Uterus (tissue), 3 donors: ENCODE measurements at regions not wholly inside any gene's neighbourhood (a gene's known extent, or its start where the extent isn't known, plus 50 kb on each side); places are given as distances from the start of the nearest gene placed in this dataset.

Experiments
- DNase-seq, 2 donors: peaks; one replicate each; pipeline ENCODE4 v3.0.0-alpha.2; 2019 to 2020
- H3K27ac ChIP-seq, 2 donors: fragments of 200-600 bp; sonication (generic); 1 replicate in 1 of 2; 2 replicates in 1 of 2; pipeline ENCODE4 v1.5.1; 2016 to 2018
- H3K27me3 ChIP-seq, 2 donors: fragments of 200-600 bp; sonication (generic); one replicate each; pipeline ENCODE4 v1.5.1; 2018 to 2019; ENCODE audit warnings: control low read depth in 1 of 2
- H3K36me3 ChIP-seq, 2 donors: fragments of 200-600 bp; sonication (generic); one replicate each; pipeline ENCODE4 v1.5.1; 2019; ENCODE audit warnings: control low read depth in 1 of 2
- H3K4me1 ChIP-seq, 2 donors: fragments of 200-600 bp; sonication (generic); one replicate each; pipeline ENCODE4 v1.5.1; 2018 to 2019; ENCODE audit warnings: control low read depth in 1 of 2
- H3K4me3 ChIP-seq, 2 donors: fragments of 200-600 bp; sonication (generic); 1 replicate in 1 of 2; 2 replicates in 1 of 2; pipeline ENCODE4 v1.5.1; 2018 to 2019; ENCODE audit warnings: mild to moderate bottlenecking in 1 of 2
- H3K9me3 ChIP-seq, 2 donors: fragments of 200-600 bp; sonication (generic); one replicate each; pipeline ENCODE4 v1.5.1; 2019; ENCODE audit warnings: control low read depth in 1 of 2
- POLR2A ChIP-seq, 2 donors: fragments of 450-650 bp; IDR thresholded peaks; one replicate each; pipeline ENCODE4 v1.6.1; 2016; ENCODE audit warnings: antibody characterized with exemption in 2 of 2, mild to moderate bottlenecking in 1 of 2, moderate library complexity in 1 of 2
- intact Hi-C: fragments of 100-400 bp; cut with DNase I; formaldehyde crosslinking; loops from one replicate; pipeline ENCODE4 v1.15.1; 2023; ENCODE audit warnings: low total_unique reads
- TF ChIP-seq, protein P1 (sequence below), 4 experiments: fragments of 200-600 bp in 2 of 4; fragments of 450-650 bp in 2 of 4; sonication (generic) in 2 of 4; IDR thresholded peaks; one replicate each; pipeline ENCODE4 v1.5.1; 2016 to 2019; ENCODE audit warnings: antibody characterized with exemption in 4 of 4, mild to moderate bottlenecking in 2 of 4, moderate library complexity in 1 of 4
- donor health status: DM: yes; HTN: yes; CAD: no.

DNA sequence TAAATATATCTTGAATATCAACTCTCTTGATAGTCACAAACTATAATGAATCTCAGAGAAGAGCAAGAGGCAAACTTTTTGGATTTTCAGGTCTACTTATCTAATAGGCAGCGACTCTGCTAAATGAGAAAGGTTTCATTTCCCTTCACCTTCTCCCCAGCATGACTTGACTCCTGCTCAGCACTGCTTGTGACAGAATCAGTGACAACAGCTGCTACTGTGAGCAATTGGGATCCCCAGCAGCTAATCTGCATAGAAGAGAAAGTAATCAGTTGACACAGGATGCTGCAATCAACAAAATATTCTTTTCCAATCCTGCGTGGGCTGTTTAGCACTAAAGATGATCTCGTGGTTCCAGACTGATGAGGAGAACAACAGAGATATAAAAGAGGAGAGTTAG is 205.5 kb downstream of the MMUT start:
- no peak for DNase-seq
- intact Hi-C loops: no loop called here
- Histone ChIP-seq H3K4me3 (no peak overlapping the region), H3K27ac (no peak overlapping the region), H3K4me1 (no peaks in the 10 kb centered on the region), H3K27me3 (no peaks in the 10 kb centered on the region), H3K9me3 (no peaks in the 10 kb centered on the region), H3K36me3 (no peaks in the 10 kb centered on the region)
- no peak for TF ChIP-seq POLR2A (IDR thresholded peaks at IDR 0.05)
- TF ChIP-seq, protein P1, sequence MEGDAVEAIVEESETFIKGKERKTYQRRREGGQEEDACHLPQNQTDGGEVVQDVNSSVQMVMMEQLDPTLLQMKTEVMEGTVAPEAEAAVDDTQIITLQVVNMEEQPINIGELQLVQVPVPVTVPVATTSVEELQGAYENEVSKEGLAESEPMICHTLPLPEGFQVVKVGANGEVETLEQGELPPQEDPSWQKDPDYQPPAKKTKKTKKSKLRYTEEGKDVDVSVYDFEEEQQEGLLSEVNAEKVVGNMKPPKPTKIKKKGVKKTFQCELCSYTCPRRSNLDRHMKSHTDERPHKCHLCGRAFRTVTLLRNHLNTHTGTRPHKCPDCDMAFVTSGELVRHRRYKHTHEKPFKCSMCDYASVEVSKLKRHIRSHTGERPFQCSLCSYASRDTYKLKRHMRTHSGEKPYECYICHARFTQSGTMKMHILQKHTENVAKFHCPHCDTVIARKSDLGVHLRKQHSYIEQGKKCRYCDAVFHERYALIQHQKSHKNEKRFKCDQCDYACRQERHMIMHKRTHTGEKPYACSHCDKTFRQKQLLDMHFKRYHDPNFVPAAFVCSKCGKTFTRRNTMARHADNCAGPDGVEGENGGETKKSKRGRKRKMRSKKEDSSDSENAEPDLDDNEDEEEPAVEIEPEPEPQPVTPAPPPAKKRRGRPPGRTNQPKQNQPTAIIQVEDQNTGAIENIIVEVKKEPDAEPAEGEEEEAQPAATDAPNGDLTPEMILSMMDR (IDR thresholded peaks at IDR 0.05): no peak

DNA sequence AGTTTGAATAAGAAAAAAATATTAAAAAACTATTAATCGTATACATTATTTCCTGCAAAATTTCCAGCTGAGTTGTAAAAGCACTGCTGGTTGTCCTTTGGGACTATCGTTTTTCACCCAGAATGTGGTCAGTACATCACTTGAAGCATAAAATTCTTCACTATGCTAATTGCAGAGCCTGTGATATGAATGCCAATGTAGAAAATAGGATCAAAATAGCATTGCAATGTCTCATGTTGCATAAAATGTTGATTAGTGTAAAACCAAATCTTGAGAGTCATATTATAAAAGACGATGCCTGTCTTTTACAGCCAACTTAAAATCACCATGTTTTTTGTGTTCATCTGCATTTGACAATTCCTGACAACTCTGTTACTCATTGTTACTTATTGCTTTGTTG is 207.7 kb downstream of the MMUT start:
- Histone ChIP-seq H3K4me1 (no peaks in the 10 kb centered on the region), H3K36me3 (no peaks in the 10 kb centered on the region), H3K4me3 (no peak overlapping the region), H3K27ac (no peak overlapping the region), H3K9me3 (no peaks in the 10 kb centered on the region), H3K27me3 (no peaks in the 10 kb centered on the region)
- no peak for TF ChIP-seq POLR2A (IDR thresholded peaks at IDR 0.05)
- TF ChIP-seq, protein P1 (IDR thresholded peaks at IDR 0.05): no peak
- intact Hi-C loops: no loop called here
- DNase-seq: no peak

DNA sequence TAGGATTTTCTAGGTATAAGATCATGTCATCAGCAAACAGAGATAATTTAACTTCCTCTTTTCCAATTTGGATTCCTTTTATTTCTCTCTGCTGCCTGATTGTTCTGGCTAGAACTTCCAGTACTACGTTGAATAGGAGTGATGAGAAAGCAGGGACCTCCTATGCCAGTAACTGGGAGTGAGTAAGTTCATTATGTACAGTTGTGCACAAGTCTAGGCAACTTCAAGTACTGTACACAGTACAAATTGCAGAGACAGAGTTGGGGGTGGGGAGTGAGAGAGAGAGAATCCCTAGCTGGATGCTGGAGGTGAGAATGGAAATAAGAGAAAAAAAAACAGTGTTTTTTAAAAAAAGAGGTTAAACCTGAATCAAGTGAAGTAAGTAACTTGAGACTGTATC is 210.2 kb downstream of the MMUT start:
- Histone ChIP-seq H3K4me1 (no peaks in the 10 kb centered on the region), H3K27ac (no peak overlapping the region), H3K36me3 (no peaks in the 10 kb centered on the region), H3K9me3 (no peaks in the 10 kb centered on the region), H3K4me3 (no peak overlapping the region), H3K27me3 (no peaks in the 10 kb centered on the region)
- intact Hi-C loops: no loop called here
- DNase-seq: no peak
- TF ChIP-seq, protein P1 (IDR thresholded peaks at IDR 0.05): no peak
- TF ChIP-seq POLR2A (IDR thresholded peaks at IDR 0.05): no peak

DNA sequence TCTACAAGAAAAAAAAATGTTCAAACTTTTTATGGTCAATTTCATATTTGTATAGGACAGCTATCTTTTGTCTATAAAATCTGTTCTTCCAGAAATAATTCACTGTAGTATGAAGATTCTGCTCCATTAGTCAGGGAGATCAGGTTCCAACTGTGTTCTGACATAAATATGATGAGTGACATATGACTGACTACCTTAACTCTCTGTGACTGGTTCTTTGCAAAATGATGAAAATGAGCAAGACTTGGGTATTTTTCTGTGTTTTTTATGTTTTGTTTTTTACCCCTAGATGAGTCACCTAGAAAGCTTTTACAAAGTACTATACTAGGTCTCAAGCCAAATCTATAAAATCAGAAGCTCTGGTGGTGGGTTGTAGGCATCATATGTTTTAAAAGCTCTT is 229.6 kb downstream of the MMUT start:
- Histone ChIP-seq H3K27ac (no peak overlapping the region), H3K4me3 (no peak overlapping the region), H3K27me3 (no peaks in the 10 kb centered on the region), H3K36me3 (no peaks in the 10 kb centered on the region), H3K9me3 (no peaks in the 10 kb centered on the region), H3K4me1 (no peaks in the 10 kb centered on the region)
- no peak for DNase-seq
- intact Hi-C loops: no loop called here
- no peak for TF ChIP-seq POLR2A (IDR thresholded peaks at IDR 0.05)
- TF ChIP-seq, protein P1 (IDR thresholded peaks at IDR 0.05): no peak

DNA sequence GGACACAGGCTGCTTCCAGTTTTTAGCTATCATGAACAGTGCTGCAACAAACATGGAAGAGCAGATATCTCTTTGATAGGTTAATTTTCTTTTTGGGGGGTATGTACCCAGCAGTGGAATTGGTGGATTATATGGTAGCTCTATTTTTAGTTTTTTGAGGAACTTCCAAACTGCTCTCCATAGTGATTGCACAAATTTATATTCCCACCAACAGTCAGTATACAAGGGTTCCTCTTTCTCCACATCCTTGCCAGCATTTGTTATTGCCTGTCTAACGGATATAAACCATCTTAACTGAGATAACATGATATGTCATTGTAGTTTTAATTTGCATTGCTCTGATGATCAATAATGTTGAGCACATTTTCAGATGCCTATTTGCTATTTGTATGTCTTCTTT is 237.6 kb downstream of the MMUT start:
- intact Hi-C loops: no loop called here
- no peak for DNase-seq
- H3K4me3 ChIP-seq: no peak overlapping the region
- no peaks in the 10 kb centered on the region for H3K27me3 ChIP-seq
- no peaks in the 10 kb centered on the region for H3K36me3 ChIP-seq
- no peak overlapping the region for H3K27ac ChIP-seq
- TF ChIP-seq POLR2A (IDR thresholded peaks at IDR 0.05): no peak
- TF ChIP-seq, protein P1 (IDR thresholded peaks at IDR 0.05): no peak
- no peaks in the 10 kb centered on the region for H3K4me1 ChIP-seq
- no peaks in the 10 kb centered on the region for H3K9me3 ChIP-seq
